ENCODE measurements at regions not wholly inside any gene's neighbourhood (a gene's known extent, or its start where the extent isn't known, plus 50 kb on each side); places are given as distances from the start of the nearest gene placed in this dataset.

DNA sequence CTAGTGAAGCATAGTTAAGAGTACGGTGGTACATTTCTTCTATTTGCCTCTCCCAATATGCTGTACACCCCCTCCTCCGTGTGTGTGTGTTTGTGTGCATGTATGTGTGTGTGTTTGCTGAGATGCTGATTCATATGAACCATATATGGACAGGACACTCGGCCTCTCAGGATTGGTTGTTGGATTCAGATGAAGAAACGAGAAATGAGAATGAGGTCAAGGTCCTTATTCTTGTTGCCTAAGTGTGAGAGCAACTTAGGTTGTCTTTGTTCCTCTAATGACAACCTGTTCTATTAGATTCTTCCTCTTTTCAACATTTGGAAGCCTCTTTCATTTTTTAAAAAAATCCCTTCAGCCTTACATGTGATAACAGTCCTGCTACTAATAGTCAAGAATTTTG, 1387.6 kb downstream of the STIM2 start:
- TF ChIP-seq CTCF (IDR thresholded peaks at IDR 0.05) (no peak), POLR2A (IDR thresholded peaks at IDR 0.05) (no peak)

Measured in lower leg skin (tissue), 3 donors.